ENCODE measurements at regions not wholly inside any gene's neighbourhood (a gene's known extent, or its start where the extent isn't known, plus 50 kb on each side); places are given as distances from the start of the nearest gene placed in this dataset.

DNA sequence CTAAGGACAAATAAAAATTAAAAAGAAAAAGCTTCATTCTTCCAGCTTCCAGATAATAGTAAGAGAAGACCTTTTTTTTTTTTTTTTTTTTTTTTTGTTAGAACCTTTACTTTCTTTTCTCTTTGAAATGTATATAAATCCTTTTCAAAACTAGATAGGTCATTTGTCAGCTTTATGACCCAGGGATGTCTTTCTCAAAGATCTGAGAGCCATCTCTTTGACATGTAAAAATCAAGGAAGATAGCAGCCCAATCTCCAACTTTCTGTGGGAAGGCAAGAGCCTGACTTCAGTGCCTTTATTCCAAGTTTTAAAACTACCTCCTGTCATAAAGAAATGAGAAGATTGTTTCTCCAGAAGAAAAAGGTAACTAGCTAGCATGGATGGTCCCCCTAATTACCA is 203.3 kb upstream of the LRFN5 start:
- Mint-ChIP-seq H3K27ac (no peak overlapping the region), H3K4me3 (no peak overlapping the region), H3K9me3 (no peaks in the 10 kb centered on the region), H3K4me1 (no peaks in the 10 kb centered on the region), H3K36me3 (ENCODE audit: low read depth) (no peaks in the 10 kb centered on the region), H3K27me3 (ENCODE audit: low read depth, poor library complexity) (no peaks in the 10 kb centered on the region)
- no peak for DNase-seq
- TF ChIP-seq, protein P1, sequence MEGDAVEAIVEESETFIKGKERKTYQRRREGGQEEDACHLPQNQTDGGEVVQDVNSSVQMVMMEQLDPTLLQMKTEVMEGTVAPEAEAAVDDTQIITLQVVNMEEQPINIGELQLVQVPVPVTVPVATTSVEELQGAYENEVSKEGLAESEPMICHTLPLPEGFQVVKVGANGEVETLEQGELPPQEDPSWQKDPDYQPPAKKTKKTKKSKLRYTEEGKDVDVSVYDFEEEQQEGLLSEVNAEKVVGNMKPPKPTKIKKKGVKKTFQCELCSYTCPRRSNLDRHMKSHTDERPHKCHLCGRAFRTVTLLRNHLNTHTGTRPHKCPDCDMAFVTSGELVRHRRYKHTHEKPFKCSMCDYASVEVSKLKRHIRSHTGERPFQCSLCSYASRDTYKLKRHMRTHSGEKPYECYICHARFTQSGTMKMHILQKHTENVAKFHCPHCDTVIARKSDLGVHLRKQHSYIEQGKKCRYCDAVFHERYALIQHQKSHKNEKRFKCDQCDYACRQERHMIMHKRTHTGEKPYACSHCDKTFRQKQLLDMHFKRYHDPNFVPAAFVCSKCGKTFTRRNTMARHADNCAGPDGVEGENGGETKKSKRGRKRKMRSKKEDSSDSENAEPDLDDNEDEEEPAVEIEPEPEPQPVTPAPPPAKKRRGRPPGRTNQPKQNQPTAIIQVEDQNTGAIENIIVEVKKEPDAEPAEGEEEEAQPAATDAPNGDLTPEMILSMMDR (IDR thresholded peaks at IDR 0.05): no peak

DNA sequence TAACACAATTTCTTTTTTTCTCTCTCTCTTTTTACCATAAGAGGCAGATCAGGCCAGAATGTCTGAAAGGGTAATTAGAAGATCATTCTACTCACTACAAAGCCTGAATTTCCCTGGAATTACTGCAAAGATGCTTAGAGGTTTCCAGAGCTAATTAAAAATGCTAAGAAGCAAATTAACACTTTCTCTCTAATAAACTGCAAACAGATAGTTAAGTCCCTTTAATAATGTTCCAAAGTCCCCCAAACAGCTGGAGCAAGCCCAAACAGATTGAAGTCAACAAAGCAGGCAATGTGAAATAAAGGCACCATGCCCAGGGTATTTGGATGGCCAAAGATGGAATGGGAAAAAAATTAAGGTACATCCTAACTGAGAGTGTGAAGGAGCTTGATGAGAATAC is 208.8 kb upstream of the LRFN5 start:
- peak overlapping the region; percentile 68 for H3K27ac Mint-ChIP-seq
- no peaks in the 10 kb centered on the region for H3K27me3 Mint-ChIP-seq (ENCODE audit: low read depth, poor library complexity)
- no peak overlapping the region for H3K4me3 Mint-ChIP-seq
- TF ChIP-seq, protein P1 (IDR thresholded peaks at IDR 0.05): no peak
- no peak for DNase-seq
- no peaks in the 10 kb centered on the region for H3K36me3 Mint-ChIP-seq (ENCODE audit: low read depth)
- no peaks in the 10 kb centered on the region for H3K9me3 Mint-ChIP-seq
- no peaks in the 10 kb centered on the region for H3K4me1 Mint-ChIP-seq

DNA sequence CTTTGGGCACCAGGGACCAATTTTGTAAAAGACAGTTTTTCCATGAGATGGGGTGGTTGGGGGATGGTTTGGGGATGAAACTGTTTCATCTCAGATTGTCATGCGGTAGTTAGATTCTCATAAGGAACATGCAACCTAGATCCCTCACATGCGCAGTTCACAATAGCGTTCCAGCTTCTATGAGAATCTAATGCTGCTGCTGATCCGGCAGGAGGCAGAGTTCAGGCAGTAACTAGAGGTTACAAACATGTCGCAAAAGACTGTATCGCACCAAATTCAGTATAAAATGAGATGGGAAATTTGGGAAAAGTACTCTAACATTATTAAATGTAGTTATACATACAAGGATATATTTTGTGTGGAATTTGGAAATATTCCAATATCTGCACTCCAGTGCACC is 213.2 kb upstream of the LRFN5 start:
- H3K27ac Mint-ChIP-seq: no peak overlapping the region
- H3K4me3 Mint-ChIP-seq: no peak overlapping the region
- TF ChIP-seq, protein P1 (IDR thresholded peaks at IDR 0.05): no peak
- no peaks in the 10 kb centered on the region for H3K36me3 Mint-ChIP-seq (ENCODE audit: low read depth)
- H3K27me3 Mint-ChIP-seq (ENCODE audit: low read depth, poor library complexity): no peaks in the 10 kb centered on the region
- no peaks in the 10 kb centered on the region for H3K4me1 Mint-ChIP-seq
- no peaks in the 10 kb centered on the region for H3K9me3 Mint-ChIP-seq
- DNase-seq: no peak

GRCh38 chr14:41392226-41392625 is 214.4 kb upstream of the LRFN5 start:
- H3K27me3 Mint-ChIP-seq (ENCODE audit: low read depth, poor library complexity): no peaks in the 10 kb centered on the region
- no peaks in the 10 kb centered on the region for H3K4me1 Mint-ChIP-seq
- TF ChIP-seq, protein P1 (IDR thresholded peaks at IDR 0.05): no peak
- H3K36me3 Mint-ChIP-seq (ENCODE audit: low read depth): no peaks in the 10 kb centered on the region
- DNase-seq: no peak
- no peak overlapping the region for H3K27ac Mint-ChIP-seq
- no peaks in the 10 kb centered on the region for H3K9me3 Mint-ChIP-seq
- H3K4me3 Mint-ChIP-seq: no peak overlapping the region

DNA sequence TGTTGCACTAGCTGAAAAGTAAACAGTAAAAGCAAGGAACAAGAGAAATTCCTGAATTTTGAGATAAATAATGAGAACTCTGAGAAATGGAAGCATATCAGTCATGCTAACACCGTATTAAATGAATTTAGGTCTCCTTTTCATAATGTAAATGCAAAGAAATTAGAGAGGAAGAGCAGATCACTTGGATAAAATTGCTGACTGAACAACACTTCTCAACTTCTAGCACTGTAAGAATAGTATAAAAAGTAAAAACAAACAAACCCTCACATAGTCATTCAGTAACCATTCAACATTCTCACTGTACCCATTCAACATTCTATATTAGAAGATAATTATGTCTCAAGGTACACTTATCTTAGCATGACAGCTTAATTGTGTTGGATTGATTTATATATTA is 217.3 kb upstream of the LRFN5 start:
- Mint-ChIP-seq H3K36me3 (ENCODE audit: low read depth) (no peaks in the 10 kb centered on the region), H3K9me3 (no peaks in the 10 kb centered on the region), H3K4me3 (no peak overlapping the region), H3K27ac (no peak overlapping the region), H3K27me3 (ENCODE audit: low read depth, poor library complexity) (no peaks in the 10 kb centered on the region), H3K4me1 (no peaks in the 10 kb centered on the region)
- TF ChIP-seq, protein P1 (IDR thresholded peaks at IDR 0.05): no peak
- no peak for DNase-seq

- no peaks in the 10 kb centered on the region for H3K27me3 Mint-ChIP-seq (ENCODE audit: low read depth, poor library complexity)
- no peak overlapping the region for H3K4me3 Mint-ChIP-seq
- DNase-seq: no peak
- TF ChIP-seq, protein P1 (IDR thresholded peaks at IDR 0.05): no peak
- H3K36me3 Mint-ChIP-seq (ENCODE audit: low read depth): no peaks in the 10 kb centered on the region
- no peaks in the 10 kb centered on the region for H3K4me1 Mint-ChIP-seq
- H3K27ac Mint-ChIP-seq: no peak overlapping the region
- no peaks in the 10 kb centered on the region for H3K9me3 Mint-ChIP-seq
These were observed 220.9 kb upstream of the LRFN5 start for GRCh38 chr14:41385797-41386196.
